Right forelimb (tissue), 1 donor: ENCODE measurements at regions not wholly inside any gene's neighbourhood (a gene's known extent, or its start where the extent isn't known, plus 50 kb on each side); places are given as distances from the start of the nearest gene placed in this dataset.
"Not testable (repeated sequence)": the region's sequence is repeated elsewhere in the genome, so short reads cannot be mapped to it uniquely, and the experiment has no call there.

Experiments used
- DNase-seq: peaks from one replicate; pipeline ENCODE4 v3.0.0-alpha.2; 2018

DNA sequence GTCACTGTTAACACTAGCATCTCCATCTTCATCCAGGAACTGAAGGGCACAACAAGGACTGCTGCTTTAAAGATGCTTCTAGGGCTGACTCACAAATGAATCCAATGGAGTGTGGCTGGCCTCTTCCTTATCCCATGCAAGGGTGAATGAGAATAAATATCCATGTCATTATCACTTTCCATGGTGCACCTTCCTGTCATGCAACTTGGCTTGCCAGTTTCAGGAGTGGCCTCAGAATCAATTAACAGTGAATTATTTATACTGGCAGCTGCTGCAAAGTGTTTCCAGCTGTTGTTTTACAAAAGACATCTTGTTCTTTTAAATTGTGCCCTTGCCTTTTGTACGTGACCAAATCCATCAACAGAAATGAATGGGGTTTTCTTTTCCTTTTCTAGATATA lies 499.3 kb upstream of the TMEM132C start:
- no peak for DNase-seq

DNA sequence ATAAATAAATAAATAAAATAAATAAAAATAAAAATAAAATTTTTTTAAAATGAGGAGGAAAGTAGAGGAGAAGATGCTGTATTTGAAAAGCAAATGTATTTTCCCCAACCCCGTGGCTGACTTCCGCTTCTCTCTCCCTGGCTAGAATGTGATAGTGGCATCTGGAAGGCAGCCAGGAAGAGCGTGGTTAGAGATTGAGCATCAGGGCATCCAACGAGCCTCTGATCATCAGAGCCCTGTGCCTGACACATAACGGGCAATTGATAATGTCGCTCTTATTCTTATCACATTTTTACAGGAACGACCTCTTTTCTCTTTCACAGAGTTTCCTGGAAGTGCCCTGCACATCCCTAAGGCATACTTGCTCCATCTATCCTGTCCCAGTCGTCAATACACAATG lies 496.9 kb upstream of the TMEM132C start:
- DNase-seq: no peak

DNA sequence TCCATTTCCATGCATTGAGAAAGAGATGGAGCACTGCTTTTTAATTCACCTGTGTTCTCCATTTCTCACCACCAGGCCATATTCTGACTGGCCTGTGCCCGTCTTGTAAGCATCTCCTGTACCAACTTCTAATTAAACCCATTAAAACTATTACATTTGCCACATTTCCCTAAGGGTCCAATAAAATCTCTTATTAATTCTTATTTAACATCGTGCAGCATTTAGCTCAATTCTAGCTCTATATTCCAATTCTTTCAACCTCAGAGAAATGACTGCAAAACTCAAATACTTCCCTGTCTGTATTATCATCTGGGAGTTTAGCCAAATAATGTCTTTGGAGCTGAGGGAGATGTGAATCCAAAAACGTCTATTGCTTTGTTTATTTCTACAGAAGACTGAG lies 495.4 kb upstream of the TMEM132C start:
- DNase-seq: no peak

DNA sequence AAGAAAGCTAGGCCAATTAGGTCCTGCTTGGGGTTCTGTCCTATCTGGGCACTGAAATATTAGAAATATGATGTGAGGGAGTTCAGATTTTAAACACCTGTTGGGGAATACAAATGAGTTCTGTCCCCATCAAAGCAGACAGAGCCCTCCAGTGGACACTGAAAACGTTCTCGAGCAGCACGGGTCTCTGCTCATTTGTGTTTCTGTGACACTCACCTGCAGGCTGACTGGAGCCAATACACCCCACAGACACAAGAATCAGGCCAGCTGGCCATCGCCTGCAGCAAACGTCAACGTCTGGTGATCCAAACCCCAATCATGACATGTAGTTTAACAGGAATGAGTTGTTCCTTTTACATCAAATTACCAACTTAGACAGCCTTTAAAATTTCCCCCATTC lies 493.4 kb upstream of the TMEM132C start:
- no peak for DNase-seq

DNA sequence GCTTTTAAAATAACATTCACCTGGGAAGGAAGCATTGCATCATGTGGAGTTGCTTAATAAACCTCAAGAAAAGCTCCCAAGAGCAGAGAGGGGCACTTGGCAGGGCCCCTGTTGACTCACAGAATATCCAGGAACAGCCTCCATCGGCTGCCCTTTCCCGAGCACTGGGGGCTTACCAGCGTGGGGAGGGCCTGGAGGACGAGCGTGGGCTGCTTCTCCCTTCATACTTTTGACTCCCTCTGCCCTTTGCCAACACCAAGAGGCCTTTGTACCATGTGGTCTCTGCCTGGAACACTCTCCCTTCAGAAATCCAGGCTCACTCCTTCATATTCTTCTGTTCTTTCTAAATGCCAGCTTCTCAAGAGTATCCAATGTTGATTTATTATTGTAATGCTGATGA lies 492.1 kb upstream of the TMEM132C start:
- no peak for DNase-seq

DNA sequence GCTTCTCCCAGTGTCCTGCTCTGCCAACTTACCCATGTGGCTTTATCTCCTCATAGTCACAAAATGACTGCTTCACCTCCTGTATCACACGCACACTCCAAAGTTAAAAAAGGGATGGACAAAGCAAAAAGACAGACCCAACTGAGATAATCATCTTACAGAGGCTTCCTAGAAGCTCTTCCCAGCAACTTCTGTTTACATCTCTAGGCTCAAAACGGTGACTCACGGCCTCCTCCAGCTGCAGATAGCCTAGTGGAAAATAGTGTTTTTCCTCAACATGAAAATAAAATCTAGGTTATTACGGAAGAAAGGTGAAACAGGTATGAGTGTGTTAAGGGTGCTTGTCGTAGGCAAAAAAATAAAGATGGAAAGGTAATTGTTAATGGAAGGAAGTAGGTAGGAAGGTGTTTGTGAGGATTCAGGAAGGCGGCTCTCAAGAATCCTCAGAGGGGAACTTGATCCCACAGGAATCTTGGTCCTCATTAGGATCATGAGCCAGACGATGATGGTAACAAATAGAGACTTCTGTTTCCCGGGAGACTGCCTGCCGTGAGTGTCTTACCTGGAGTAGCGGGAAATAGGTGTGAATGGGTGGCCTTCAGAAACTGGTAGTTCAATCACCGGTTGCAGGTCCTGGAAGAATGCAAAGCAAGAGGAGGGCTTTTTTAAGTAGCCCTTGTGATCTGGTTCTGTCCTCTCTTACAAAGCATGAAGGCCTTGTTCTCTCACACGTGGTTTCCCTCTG lies 487.5 kb upstream of the TMEM132C start:
- DNase-seq: no peak

DNA sequence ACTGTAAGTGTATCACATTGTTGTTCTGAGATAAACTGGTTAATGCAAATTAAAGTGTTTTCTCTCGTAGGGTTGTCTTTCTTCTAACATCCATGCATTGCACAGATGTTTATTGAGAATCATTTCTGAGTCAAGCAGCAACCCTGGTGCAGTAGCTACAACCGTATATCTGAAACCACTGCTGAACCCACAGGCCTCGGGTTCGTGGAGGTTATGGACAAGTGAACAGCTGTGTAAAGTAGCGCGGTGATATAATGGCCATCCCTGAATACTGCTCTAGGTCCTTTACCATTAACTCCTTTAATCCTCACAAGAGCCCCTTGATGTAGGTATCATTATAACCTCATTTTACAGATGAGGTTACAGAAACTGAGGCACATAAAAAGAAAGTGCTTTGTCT lies 486.1 kb upstream of the TMEM132C start:
- no peak for DNase-seq

DNA sequence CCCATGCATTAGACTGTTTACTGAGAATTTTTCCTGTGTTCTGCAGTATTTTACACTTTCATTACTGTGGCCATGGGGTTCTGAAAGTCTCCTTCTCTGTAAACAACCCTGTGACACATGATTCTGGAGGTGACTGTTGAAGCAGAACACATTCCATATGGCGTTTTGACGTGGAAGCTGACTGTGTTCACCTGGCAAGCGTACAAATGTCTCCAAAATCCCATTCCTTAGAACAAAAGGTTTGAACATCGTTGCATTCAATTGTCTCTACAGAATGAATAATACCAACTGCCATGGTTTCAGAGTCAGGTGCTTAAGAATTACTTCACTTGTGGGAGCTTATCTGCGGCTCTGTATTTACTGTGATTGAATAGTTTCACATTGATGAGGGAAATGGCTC lies 485.6 kb upstream of the TMEM132C start:
- no peak for DNase-seq

DNA sequence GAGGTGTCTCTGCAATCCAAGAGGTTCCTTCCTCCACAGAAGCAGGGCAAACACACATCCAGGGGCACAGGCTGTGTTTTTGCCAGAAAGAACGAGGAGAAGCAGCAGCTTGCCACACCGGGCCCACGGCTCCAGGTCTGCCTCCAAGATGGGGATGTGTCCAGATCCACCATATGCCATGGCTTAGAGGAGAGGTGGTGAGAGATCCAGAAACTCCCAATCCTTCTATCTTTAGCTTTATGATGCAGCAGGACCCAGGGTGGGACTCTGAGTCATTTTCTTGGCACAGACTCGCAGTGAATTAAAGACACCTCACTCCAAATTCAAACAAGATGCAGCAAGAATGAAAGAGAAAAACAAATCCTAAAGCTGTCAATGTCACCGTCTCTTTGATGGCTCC lies 481.4 kb upstream of the TMEM132C start:
- DNase-seq: peak; percentile 49

DNA sequence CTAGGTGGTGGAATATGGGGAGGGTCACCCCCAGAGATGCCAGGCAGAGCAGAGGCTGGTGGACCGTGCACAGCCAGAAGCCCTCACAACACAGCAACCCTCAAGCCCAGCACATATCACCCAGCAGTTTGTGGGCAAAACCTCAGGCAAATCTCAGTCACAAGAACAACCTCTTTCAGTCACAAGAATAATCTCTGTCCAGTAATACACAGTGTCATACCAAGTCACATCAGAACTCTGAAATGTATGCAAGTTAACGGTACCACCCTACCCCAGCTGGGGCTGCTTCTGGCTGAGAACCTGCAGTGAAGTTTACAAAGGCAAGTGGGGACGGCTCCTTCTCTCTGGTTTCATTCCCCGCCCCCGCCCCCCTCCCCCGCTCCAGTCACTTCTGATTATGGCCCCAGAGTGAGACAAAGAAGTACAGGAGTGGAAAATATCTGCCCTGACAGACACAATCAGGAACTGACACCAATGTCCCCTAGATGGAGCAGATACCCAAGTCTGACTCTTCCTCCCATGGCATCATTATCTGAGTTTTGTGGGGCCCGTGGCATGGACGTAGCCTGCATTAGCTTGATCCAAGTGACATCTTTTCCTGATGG lies 480.9 kb upstream of the TMEM132C start:
- DNase-seq: no peak

DNA sequence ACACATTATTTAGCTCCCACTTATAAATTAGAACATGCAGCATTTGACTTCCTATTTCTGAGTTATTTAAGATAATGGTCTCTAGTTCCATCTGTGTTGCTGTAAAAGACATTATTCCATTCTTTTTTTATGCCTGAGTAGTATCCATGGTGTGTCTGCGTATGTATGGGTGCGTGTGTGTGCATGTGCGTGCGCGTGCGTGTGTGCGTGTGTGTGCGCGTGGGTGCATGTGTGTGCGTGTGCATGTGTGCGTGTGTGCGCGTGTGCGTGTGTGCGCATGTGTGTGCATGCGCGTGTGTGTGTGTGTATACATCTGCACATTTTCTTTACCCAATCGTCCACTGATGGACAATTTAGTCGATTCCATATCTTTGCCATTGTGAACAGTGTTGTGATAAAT lies 479.4 kb upstream of the TMEM132C start:
- DNase-seq: no peak

DNA sequence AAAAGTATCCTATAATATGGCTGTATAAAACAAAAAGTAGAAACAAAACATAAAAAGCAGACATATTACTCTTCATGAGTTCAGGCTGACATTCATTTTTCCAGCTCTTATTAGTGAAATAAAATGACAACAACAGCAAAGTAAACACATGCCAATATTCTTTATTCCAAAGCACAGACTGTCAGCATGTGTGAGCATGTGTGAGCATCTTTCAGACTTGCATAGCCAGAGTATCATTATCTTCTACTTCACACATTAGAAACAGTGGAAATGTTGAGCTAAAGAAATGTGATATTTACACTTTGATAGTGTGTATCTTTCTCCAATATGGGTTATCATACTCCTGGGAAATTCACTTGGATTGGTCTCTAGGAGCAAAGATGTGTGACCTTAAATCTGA lies 476.6 kb upstream of the TMEM132C start:
- no peak for DNase-seq

DNA sequence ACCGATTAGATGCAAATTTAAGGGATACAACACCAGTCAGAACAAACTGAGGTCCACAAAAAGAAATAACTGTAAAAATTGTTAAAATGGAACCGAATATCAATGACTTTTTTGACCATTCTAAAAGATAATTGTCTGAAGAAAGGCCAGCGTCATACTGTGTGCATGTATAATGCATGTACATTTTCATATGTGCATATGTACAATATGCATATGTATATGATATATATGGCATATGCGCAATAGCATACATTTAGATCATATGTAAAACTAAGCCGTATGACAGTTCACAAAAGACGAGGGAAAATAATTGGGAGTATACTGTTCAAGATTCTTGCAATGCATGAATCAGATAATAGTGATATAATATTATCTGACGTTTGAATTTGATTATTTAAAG lies 475.8 kb upstream of the TMEM132C start:
- DNase-seq: no peak

DNA sequence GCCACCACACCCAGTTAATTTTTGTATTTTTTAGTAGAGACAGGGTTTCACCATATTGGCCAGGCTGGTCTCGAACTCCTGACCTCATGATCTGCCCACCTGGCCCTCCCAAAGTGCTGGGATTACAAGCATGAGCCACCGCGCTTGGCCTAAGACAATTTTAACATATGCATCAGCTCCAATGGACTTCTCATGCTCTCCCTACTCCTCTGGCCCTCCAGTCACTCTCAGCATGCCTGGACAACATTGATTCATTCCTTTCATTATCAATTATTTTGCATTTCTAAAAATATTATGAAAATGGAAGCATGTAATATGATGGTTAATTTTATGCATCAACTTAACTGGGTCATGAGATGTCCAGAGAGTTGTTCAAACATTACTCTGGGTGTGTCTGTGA lies 469.1 kb upstream of the TMEM132C start:
- DNase-seq: no peak

DNA sequence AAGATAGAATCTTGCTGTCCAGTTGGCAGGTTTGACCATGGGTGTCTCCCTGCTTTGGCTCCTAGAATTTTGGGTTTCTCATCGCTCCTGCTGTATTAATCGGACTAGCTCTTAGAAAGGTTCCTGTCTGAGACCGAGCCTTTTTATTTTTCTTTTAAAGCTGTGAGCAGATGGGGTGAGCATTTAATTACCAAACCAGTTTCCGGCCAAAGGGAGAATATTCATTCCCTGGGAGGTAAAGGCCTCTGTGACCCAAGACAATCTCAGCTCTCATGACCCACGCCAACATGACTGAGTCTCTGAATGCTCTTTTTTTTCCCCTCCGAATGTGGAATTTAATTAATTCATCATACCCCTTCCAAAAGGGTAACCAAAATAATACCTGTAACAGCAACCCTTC lies 464.7 kb upstream of the TMEM132C start:
- DNase-seq: no peak

DNA sequence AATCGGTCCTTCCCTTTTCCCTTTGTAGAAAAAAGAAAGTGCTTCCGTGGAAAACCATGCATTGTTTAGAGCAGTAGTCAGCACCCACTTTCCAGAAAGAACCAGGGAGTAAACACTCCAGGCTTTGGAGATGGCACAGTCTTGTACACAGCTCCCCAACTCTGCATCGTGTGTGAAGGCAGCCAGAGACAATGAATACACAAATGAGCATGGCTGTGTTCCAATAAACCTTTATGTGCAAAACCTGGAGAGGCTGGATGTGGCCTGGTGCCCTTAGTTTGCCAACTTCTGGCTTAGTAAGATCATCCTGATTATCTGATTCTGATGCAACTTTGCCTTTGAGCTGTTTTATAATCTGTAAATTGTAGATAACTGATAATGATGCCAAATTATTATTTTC lies 463.4 kb upstream of the TMEM132C start:
- DNase-seq: no peak

DNA sequence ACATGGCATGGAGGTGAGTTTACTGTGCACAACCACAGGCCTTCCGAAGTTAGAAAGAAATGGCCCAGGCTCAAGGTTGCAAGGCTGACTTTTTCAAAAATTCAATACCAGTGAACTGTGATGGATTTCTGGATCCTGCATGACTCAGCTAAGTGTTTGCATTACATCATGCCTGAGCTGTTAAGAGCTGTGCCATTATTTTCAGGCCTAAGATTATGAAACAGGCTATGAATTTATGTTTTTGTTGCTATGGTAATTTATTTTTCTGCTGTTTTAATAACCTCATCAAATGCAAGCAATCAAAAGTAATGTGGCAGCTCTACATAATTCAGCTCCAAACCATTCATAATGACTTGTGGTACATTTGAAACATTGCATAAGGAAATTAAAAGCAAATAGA lies 457.7 kb upstream of the TMEM132C start:
- no peak for DNase-seq

DNA sequence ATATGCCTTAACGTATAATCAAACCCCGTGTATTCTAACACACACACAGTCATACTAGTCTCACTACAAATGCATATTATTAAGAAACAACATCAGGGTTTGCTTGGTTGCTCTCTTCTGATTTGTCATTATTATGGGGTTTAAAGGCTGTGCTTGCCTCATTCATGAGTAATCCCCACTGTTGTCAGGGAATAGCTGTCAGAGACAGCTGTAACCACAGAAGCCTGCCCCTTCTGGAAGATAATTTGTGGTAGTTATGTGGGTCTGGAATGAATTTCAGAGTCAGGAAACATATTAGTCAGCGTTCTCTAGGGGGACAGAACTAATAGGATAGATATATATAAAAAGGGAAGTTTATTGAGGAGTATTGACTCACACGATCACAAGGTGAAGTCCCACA lies 456.9 kb upstream of the TMEM132C start:
- no peak for DNase-seq

DNA sequence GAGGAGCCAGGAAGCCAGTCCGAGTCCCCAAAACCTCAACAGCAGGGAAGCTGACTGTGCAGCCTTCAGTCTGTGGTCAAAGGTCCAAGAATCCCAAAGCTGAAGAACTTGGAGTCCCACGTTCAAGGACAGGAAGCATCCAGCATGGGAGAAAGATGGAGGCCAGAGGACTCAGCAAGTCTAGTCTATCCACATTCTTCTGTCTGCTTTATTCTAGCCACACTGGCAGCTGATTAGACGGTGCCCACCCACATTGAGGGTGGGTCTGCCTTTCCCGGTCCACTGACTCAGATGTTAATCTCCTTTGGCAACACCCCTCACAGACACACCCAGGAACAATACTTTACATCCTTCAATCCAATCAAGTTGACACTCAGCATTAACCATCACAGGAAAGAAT lies 456.5 kb upstream of the TMEM132C start:
- not testable (repeated sequence) for DNase-seq

DNA sequence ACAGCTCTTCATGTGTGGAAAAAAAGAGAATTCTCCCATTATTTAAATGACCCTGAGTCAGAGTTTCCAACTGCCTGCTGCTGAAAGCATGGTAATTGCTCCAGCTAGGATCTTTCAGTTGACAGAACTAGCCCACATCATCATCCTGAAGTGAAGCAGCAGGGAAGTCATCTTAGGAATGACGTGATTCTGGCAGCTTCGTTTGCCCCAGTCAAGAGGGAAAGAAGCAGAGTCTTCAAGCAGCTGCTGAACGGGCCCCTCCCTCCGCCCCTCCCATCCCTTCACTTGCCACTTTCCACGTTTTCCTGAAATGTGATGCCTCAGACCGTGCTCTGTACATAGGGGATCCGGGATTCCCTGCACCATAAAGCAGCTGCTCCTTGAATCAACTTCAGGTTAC lies 455.0 kb upstream of the TMEM132C start:
- peak; percentile 85 for DNase-seq

DNA sequence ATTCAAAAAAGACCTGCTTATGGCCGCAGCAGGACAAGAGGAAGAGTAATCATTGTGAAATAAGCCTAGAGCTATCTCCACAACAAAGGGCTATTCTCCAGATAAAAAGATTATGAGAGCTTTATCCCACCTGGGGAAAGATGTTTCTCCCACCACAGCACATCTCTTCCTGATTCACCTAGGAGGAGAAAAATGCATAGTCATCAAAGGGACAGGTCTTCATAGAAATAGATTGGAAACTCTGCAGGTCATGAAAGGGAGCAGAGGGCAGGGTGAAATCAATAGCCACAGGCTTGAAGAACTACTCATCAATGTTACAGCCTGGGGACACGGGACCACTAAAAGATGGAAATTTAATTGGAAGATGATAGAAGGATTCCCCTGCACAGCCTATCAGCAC lies 453.8 kb upstream of the TMEM132C start:
- no peak for DNase-seq

DNA sequence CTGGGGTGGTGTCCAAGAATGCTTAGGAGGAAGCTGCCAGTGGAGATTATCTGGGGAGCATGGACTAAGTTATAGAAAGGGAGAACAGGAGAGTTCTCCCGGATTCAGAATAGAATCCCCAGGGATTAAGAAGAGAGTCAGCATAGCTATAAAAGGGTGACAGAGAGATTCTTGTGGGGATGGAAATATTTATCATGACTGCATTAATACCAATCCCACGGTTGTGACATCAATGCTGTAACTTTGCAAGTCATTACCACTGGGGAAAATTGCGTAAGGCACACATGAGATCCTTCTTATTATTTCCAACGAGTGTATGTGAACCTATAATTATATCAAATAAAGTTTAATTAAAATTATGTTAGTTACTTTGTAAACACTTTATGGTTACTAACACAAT lies 447.9 kb upstream of the TMEM132C start:
- DNase-seq: no peak

DNA sequence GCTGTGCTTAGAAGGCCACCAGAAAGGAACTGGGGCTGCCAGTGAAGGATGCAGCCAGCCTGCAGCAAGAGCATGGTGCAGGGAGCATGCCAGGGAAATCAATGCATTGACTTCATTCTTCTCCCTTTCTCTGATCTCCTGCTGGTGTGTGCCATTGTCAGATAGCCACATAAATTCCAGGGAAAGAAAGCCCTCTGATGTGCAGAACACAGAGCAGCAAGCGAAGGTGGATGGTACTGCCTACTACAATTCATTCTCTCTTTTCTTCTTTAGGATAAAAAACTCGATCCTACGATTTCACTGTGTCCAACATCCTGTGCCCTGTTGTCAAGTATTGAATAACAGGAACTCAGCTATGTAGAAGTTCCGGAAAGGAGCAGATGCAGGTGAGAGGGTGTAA lies 446.7 kb upstream of the TMEM132C start:
- no peak for DNase-seq

DNA sequence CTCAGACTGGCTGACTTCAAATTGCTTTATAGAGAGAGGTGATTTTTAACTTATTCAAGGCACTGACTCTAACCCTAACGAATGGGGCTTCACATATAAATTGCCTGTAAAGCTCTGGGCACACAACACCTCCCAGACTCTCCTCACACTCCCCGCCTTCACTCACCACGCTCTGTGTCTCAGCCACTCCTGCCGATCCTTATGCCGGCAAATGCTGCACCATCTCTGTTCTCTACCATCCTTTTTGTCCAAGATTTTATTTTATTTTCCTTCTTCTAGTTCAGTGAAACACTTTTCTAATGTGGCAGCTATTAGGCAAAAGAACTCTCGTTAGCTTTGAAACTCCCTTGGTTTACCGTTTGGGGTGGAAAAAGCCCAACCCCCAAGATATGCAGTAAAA lies 446.1 kb upstream of the TMEM132C start:
- no peak for DNase-seq

DNA sequence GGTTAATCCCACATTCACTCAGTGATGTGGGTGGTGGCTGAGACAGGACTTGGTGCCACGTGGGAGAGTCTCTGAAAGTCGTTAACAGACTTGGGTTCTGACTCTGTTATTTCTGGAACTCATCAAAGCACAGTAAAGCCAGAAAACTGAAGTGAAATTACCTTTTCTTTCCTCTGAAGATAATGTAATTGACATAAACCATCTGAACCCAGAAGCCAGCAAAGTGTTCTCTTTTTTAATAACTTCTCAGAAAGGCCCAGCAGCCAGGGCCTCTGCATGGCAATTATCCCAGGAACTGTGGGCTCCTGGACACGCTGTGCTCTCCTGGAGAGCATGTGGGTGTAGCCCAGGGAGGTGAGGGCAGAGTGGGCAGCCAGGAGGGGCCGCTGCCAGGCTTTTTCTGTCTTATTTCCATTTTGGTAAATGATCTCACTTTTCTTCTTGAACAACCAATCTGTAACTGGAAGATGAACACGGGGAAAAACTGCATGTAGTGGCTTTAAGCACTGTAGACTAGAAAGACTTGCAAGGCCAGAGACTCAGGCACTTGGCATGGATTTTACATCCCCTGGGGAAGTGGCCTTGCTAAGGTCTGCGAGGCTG lies 444.1 kb upstream of the TMEM132C start:
- DNase-seq: peak; percentile 74
